Kidney (tissue), 13 donors: ENCODE measurements at regions not wholly inside any gene's neighbourhood (a gene's known extent, or its start where the extent isn't known, plus 50 kb on each side); places are given as distances from the start of the nearest gene placed in this dataset.

ENCODE experiments used
- DNase-seq, 5 donors: peaks; one replicate each; pipeline ENCODE4 v3.0.0-alpha.2; 2013 to 2020
- FAIRE-seq: peaks from 2 replicates; lab custom pipeline; 2012; peaks lifted over from hg19 to GRCh38; lab: Jason Lieb, UNC
- H3K27ac ChIP-seq, 2 donors: one replicate each; pipeline ENCODE4 v1.7.0; 2013; ENCODE audit warnings: low read depth in 2 of 2, low read length in 2 of 2, inconsistent platforms in 1 of 2
- H3K27me3 ChIP-seq: one replicate; pipeline ENCODE4 v1.7.1; 2013; ENCODE audit warnings: low read length, inconsistent platforms; ENCODE audit not compliant: control insufficient read depth, insufficient read depth
- H3K36me3 ChIP-seq, 3 donors: one replicate each; pipeline versions ENCODE4 v1.7.0 to v1.7.1; 2013; ENCODE audit warnings: low read length in 3 of 3, control low read depth in 1 of 3, inconsistent platforms in 1 of 3; ENCODE audit not compliant: insufficient read depth in 3 of 3, control insufficient read depth in 2 of 3
- H3K4me1 ChIP-seq, 3 donors: one replicate each; pipeline versions ENCODE4 v1.7.0 to v1.7.1; 2013; ENCODE audit warnings: low read length in 3 of 3, inconsistent platforms in 1 of 3, low read depth in 1 of 3; ENCODE audit not compliant: control insufficient read depth in 2 of 3, insufficient read depth in 2 of 3
- H3K4me3 ChIP-seq, 3 donors: one replicate each; pipeline versions ENCODE4 v1.7.0 to v1.8.1; 2013; ENCODE audit warnings: low read length in 3 of 3, control low read depth in 1 of 3, inconsistent platforms in 1 of 3
- H3K9ac ChIP-seq, 3 donors: one replicate each; pipeline versions ENCODE4 v1.7.0 to v1.7.1; 2013; ENCODE audit warnings: low read length in 3 of 3, control low read depth in 1 of 3, inconsistent platforms in 1 of 3
- H3K9me3 ChIP-seq, 3 donors: one replicate each; pipeline versions ENCODE4 v1.7.0 to v1.7.1; 2013; ENCODE audit warnings: low read length in 3 of 3, control low read depth in 1 of 3, inconsistent platforms in 1 of 3; ENCODE audit not compliant: control insufficient read depth in 2 of 3, insufficient read depth in 1 of 3
- CTCF ChIP-seq: IDR thresholded peaks from 3 replicates; pipeline ENCODE4 v1.5.1; 2012; ENCODE audit warnings: mild to moderate bottlenecking, moderate library complexity, borderline replicate concordance; ENCODE audit not compliant: insufficient read depth; ENCODE audit errors: extremely low read depth
- intact Hi-C: fragments of 100-400 bp; cut with DNase I; formaldehyde crosslinking; loops from one replicate; pipeline ENCODE4 v1.11.1; 2022
- donor health status: control.
- donor health status: control.
- donor health status: control.
- donor health status: control.
- donor health status: control.
- donor health status: DM: yes; HTN: yes; CAD: no.
- donor health status: Normal renal cell carcinoma (clear cell type).

GRCh38 chr1:232890340-232890943 is 60.0 kb upstream of the NTPCR start:
- H3K36me3 ChIP-seq = no peaks in the 10 kb centered on the region
- no peak for TF ChIP-seq CTCF
- no peak for FAIRE-seq
- peaks cover 0 to 6% (median 2%) of the 10 kb centered on the region in 3 donors for H3K9me3 ChIP-seq
- no peak overlapping the region for H3K4me3 ChIP-seq
- no peak overlapping the region for H3K9ac ChIP-seq
- intact Hi-C loops = no loop called here
- H3K27me3 ChIP-seq = no peaks in the 10 kb centered on the region
- H3K27ac ChIP-seq = no peak overlapping the region
- no peak for DNase-seq
- H3K4me1 ChIP-seq = no peaks in the 10 kb centered on the region

GRCh38 chr1:232891071-232891470 is 59.3 kb upstream of the NTPCR start:
- no peak for TF ChIP-seq CTCF
- H3K27me3 ChIP-seq = no peaks in the 10 kb centered on the region
- DNase-seq (no peak), FAIRE-seq (no peak)
- H3K36me3 ChIP-seq = no peaks in the 10 kb centered on the region
- H3K9me3 ChIP-seq = peaks cover 0 to 6% (median 2%) of the 10 kb centered on the region in 3 donors
- no peak overlapping the region for H3K9ac ChIP-seq
- H3K27ac ChIP-seq = no peak overlapping the region
- no peak overlapping the region for H3K4me3 ChIP-seq
- H3K4me1 ChIP-seq = no peaks in the 10 kb centered on the region
- intact Hi-C loops = no loop called here

GRCh38 chr1:232891656-232892317 is 58.6 kb upstream of the NTPCR start:
- no peak overlapping the region for H3K4me3 ChIP-seq
- no peak for DNase-seq
- TF ChIP-seq CTCF = no peak
- H3K27ac ChIP-seq = no peak overlapping the region
- H3K9ac ChIP-seq = no peak overlapping the region
- H3K27me3 ChIP-seq = no peaks in the 10 kb centered on the region
- H3K36me3 ChIP-seq = no peaks in the 10 kb centered on the region
- no peaks in the 10 kb centered on the region for H3K4me1 ChIP-seq
- peaks cover 0 to 6% (median 2%) of the 10 kb centered on the region in 3 donors for H3K9me3 ChIP-seq
- intact Hi-C loops = no loop called here
- no peak for FAIRE-seq
